Ishikawa (cell line): ENCODE measurements at regions not wholly inside any gene's neighbourhood (a gene's known extent, or its start where the extent isn't known, plus 50 kb on each side); places are given as distances from the start of the nearest gene placed in this dataset.

ENCODE experiments used
- CREB1 ChIP-seq: IDR thresholded peaks from 2 replicates; pipeline ENCODE4 v1.6.1; 2012; ENCODE audit warnings: low read depth
- EP300 ChIP-seq: IDR thresholded peaks from 2 replicates; pipeline ENCODE4 v1.6.1; 2012; ENCODE audit warnings: borderline replicate concordance
- RAD21 ChIP-seq: IDR thresholded peaks from 2 replicates; pipeline ENCODE4 v1.6.1; 2012; ENCODE audit warnings: low read depth
- YY1 ChIP-seq: IDR thresholded peaks from 2 replicates; pipeline ENCODE4 v1.6.1; 2012; ENCODE audit warnings: low read depth
- ZBTB7A ChIP-seq: IDR thresholded peaks from 2 replicates; pipeline ENCODE4 v1.6.1; 2012; ENCODE audit warnings: low read depth
- TF ChIP-seq, protein P1 (sequence below): IDR thresholded peaks from 2 replicates; pipeline ENCODE4 v1.6.1; 2012; ENCODE audit warnings: low read depth, mild to moderate bottlenecking

DNA sequence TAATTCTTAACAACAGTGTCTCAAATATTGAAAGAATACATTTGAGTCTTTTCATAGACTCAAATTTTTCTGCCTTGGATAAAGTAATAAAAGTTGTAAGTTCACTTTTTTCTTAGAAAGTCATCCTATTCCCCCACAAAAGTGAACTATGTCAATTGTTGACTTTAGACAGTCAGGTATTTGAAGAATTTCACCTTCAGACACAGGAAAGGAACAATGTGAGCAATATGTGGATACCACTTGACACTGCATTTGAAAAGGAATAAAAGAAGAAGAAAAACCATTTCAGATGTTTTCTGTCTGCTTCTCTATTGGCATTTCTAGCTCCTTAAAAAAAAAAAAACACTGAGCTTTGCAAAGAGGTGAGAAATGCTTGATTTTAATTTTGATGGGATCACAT, 1389.0 kb upstream of the IGFBP7 start:
- TF ChIP-seq, protein P1, sequence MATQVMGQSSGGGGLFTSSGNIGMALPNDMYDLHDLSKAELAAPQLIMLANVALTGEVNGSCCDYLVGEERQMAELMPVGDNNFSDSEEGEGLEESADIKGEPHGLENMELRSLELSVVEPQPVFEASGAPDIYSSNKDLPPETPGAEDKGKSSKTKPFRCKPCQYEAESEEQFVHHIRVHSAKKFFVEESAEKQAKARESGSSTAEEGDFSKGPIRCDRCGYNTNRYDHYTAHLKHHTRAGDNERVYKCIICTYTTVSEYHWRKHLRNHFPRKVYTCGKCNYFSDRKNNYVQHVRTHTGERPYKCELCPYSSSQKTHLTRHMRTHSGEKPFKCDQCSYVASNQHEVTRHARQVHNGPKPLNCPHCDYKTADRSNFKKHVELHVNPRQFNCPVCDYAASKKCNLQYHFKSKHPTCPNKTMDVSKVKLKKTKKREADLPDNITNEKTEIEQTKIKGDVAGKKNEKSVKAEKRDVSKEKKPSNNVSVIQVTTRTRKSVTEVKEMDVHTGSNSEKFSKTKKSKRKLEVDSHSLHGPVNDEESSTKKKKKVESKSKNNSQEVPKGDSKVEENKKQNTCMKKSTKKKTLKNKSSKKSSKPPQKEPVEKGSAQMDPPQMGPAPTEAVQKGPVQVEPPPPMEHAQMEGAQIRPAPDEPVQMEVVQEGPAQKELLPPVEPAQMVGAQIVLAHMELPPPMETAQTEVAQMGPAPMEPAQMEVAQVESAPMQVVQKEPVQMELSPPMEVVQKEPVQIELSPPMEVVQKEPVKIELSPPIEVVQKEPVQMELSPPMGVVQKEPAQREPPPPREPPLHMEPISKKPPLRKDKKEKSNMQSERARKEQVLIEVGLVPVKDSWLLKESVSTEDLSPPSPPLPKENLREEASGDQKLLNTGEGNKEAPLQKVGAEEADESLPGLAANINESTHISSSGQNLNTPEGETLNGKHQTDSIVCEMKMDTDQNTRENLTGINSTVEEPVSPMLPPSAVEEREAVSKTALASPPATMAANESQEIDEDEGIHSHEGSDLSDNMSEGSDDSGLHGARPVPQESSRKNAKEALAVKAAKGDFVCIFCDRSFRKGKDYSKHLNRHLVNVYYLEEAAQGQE: no peak
- no peak for TF ChIP-seq RAD21
- no peak for TF ChIP-seq EP300
- TF ChIP-seq CREB1: no peak
- TF ChIP-seq YY1: no peak
- no peak for TF ChIP-seq ZBTB7A
